GM21381 (cell line): ENCODE measurements at regions not wholly inside any gene's neighbourhood (a gene's known extent, or its start where the extent isn't known, plus 50 kb on each side); places are given as distances from the start of the nearest gene placed in this dataset.

Experiments used
- ATAC-seq: cut with Tn5 transposase; IDR thresholded peaks from one replicate; pipeline ENCODE4 v1.9.1; 2021; ENCODE audit warnings: mild to moderate bottlenecking, moderate library complexity; ENCODE audit not compliant: unreplicated experiment

DNA sequence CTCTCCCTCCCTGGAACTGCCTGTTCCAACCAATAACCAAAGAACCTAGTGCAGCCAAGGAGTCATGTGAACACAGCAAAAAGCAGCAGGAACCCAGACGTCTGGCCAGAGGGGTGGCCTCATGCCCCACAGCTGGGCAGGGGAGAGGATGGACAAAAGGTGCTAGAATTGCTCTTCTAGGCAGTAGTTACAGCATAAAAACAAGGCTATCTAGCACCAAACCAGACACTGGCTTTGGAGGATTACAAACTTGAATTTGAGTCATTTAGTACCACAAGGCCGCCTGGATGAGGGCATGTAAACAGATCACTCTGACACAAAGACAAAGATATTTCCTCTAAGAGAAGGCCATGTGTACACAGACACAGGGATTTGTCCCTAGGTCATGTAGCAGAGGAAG lies 423.3 kb upstream of the MAF start:
- no peak for ATAC-seq

GRCh38 chr16:80019395-80019794 lies 418.9 kb upstream of the MAF start:
- ATAC-seq, result no peak

GRCh38 chr16:80018466-80018865 lies 417.9 kb upstream of the MAF start:
- ATAC-seq, result no peak

- ATAC-seq, result no peak
These were observed 416.3 kb upstream of the MAF start for GRCh38 chr16:80016731-80017326.

GRCh38 chr16:80015566-80015965 lies 415.0 kb upstream of the MAF start:
- ATAC-seq, result no peak

DNA sequence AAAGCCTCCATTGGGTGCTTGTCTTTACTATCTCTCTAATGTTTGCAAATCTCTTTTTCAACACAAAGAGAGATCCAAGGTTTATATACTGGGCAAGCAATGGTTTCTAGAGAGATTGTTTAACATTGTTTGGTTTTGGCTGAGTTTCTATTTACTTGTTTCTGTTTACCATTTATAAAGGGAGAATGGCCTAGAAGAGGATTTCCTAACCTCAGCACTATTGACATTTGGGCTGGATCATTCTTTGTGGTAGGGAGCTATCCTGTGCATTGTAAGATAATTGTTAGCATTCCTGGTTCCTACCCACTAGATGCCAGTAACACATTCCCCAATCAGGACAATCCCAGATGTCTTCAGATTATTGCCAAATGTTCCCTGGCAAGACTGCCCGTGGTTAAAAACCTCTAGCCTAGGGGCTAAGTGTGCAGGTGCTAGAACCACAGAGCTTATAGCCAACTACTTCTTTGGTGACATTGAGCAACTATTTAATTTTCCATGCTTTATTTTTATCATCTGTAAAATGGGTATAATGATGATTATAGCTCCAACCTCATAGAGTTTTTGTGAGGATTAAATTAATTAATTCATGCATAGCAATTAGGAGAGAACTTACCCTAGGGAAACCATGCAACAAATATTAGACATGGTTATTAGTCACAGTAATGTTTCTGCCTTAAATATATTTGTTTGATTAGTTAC lies 413.9 kb upstream of the MAF start:
- no peak for ATAC-seq

- ATAC-seq, result no peak
These were observed 412.0 kb upstream of the MAF start for GRCh38 chr16:80012586-80012985.

- ATAC-seq, result no peak
These were observed 409.6 kb upstream of the MAF start for GRCh38 chr16:80009971-80010659.

- no peak for ATAC-seq
These were observed 408.3 kb upstream of the MAF start for GRCh38 chr16:80008857-80009256.

DNA sequence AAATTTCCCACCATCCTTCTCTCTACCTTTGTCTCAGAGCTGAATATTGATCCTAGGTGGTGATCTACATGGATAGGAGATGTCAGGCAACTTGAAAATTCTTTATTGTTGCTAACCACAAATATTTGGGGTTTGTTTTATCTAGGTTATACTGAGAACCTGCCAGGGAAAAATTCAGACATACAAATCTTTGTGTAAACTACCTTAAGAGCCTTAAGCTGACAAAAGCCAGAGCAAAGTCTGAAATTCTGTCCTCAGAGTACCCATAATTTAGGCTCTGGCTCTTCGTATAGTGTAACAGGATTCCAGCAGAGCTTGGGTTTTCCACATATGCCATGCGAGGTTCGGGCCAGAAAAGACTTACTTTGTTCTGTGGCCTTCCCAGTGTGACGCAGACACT lies 406.7 kb upstream of the MAF start:
- ATAC-seq, result no peak

GRCh38 chr16:80006241-80007215 lies 406.0 kb upstream of the MAF start:
- ATAC-seq, result no peak

DNA sequence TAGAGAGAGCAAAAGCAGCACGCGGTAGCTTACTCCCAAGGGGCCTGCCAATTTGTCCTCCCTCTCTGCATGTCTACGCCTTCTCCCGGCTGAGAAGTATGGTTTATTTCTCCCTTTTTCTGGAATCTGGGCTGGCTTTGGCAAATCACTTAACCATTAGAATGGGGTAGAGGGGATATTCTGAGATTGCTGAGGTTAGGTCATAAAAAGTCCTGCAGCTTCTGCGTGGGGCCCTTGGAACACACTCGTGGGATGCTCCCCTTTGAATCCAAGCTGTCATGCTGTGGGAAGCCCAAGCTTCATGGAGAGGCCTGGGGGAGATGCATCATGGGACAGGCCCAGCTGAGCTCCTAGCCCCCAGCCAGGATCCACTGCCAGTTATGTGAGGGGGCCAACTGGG lies 403.6 kb upstream of the MAF start:
- no peak for ATAC-seq

- ATAC-seq, result no peak
These were observed 401.7 kb upstream of the MAF start for GRCh38 chr16:80002261-80002660.

GRCh38 chr16:79998143-79998542 lies 397.6 kb upstream of the MAF start:
- no peak for ATAC-seq

GRCh38 chr16:79997257-79997656 lies 396.7 kb upstream of the MAF start:
- ATAC-seq, result no peak

DNA sequence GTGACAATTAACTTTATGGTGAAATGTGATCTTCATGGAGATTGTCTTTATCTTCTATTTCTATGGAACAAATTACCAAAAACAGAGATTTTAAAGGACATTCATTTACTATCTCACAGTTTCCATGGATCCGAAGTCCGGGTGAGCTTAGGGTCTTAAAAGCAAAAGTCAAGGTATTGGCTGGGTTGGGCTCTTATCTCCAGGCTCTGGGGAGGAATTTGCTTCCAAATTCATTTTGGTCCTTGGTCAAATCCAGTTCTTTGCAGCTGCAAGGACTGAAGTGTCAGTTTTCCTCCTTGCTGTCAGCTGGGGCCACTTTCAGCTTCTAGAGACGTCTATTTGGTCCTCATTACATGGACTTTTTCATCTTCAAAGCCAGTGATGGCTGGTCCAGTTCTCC lies 395.8 kb upstream of the MAF start:
- no peak for ATAC-seq

- ATAC-seq, result no peak
These were observed 394.8 kb upstream of the MAF start for GRCh38 chr16:79995315-79995714.

DNA sequence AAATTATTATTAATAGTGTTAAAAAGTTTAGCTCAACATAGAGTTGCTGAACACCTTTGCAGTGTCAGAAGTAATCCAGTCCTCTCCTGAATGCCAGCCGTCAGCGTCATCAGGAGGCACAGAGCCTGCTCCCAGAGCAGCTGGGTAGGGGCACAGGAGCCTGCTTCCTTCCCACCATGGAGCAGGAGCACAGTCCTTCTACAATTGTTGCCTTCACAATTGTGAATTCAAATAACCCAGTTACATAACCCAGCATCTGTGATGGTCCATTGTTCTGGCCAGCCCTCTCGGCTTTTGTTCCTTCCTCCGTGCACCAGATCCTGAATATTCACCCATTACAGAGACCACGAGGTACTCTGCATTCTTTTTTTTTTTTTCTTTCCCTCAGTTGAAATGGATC lies 393.9 kb upstream of the MAF start:
- ATAC-seq, result no peak

GRCh38 chr16:79993629-79994209 lies 393.2 kb upstream of the MAF start:
- no peak for ATAC-seq

- ATAC-seq, result no peak
These were observed 391.4 kb upstream of the MAF start for GRCh38 chr16:79991969-79992368.

- ATAC-seq, result no peak
These were observed 388.2 kb upstream of the MAF start for GRCh38 chr16:79988721-79989220.
